ENCODE measurements at regions not wholly inside any gene's neighbourhood (a gene's known extent, or its start where the extent isn't known, plus 50 kb on each side); places are given as distances from the start of the nearest gene placed in this dataset.

GRCh38 chr1:212225871-212226302 lies 59.3 kb upstream of the PPP2R5A start:
- DNase-seq (ENCODE audit: low spot score), result no peak

GRCh38 chr1:212226467-212226866 lies 58.7 kb upstream of the PPP2R5A start:
- DNase-seq (ENCODE audit: low spot score), result no peak

DNA sequence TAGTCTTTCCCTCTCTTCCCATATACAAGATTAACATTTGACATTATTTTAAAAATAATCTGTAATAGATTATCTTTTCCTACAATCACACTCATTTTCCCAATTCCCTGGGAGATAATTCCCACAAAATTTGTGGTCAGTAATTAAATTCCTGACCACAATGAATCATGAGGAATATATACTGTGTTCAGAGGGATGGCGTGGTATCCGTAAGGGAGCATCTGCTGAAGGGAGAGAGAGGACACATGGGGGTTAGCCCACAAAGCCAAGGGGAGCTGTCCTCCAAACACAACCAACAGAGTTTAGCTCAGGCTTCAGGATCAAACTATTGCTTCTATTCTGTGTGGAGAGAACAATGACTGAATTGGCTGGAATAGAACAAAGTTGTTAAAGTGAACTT lies 57.1 kb upstream of the PPP2R5A start:
- no peak for DNase-seq (ENCODE audit: low spot score)

DNA sequence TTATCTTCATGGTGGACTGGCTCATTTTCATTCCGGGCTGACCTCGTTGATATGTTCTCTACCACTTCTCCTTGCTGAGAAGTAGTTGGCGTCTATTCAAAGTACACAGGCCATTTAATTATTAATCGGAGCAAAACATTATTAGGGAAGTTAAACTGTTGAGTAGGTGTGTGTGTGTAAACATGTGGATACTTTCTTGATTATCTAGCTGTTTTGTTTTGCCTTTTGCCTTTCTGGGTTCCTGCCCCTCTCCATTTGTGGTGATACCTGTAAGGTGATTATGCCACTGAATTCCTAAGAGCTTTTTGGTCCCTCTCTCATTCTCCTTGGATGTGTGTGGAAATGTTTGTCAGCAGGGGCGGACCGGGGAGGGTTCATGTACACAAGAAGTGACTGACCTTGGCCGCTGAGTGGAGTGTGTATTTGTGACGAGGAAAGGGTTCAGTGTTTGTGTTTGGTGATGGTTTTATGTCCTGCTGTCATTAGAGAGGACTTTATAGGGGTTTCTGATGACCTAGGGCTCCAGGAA lies 56.6 kb upstream of the PPP2R5A start:
- DNase-seq (ENCODE audit: low spot score), result no peak

- DNase-seq (ENCODE audit: low spot score), result no peak
These were observed 55.6 kb upstream of the PPP2R5A start for GRCh38 chr1:212229654-212230053.

DNA sequence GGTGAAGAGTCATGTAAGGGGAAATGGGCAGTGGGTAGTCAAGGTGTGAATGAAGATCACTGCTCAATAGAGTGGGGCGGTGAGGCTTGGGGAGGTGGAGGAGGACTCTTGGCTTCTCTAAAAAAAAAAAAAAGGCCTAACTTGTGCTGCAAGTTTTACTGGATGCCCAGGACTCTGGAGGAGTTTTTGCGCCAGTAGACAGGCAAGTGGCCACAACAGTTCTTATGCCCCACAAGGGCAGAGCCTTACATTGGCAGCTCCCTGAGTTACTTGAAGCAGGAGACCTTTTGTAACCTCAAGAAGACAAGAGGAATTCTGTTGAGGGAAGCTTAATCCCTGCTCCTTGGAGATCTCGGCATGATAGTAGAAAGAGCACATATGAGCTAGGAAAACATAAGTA lies 54.9 kb upstream of the PPP2R5A start:
- no peak for DNase-seq (ENCODE audit: low spot score)

- no peak for DNase-seq (ENCODE audit: low spot score)
These were observed 53.8 kb upstream of the PPP2R5A start for GRCh38 chr1:212231372-212231771.

DNA sequence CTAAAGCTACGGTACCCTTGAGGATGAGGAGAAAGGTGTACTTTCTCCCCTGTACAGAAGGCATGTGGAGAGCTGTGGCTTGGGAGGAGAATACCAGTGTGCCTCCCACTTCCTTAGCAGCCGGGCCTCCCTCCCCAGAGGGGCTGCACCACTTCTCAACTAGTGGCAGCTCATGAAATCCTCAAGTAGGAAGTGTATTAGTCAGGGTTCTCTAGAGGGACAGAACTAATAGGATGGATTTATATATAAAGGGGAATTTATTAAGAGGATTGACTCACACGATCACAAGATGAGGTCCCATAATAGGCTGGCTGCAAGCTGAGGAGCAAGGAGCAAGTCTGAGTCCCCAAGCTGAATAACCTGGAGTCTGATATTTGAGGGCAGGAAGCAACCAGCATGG lies 53.1 kb upstream of the PPP2R5A start:
- no peak for DNase-seq (ENCODE audit: low spot score)

DNA sequence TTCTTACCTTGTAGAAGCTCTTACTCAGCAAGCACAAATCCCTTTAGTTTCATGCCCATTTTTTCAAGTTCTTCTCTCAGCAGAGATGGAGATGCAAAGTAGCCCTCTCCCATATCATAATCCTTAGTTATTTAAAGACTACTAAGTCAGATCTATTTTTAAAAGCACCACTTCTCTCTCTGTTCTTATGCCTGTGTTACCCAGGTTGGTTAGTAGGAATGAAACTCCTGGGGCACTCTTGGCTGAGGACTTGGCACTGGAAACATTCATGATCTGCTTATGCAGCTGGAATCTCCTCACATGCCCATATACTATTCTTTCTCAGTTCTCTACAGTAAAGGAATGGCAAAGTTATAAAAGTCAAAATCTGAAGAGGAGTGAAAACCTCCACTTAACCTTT lies 51.9 kb upstream of the PPP2R5A start:
- DNase-seq (ENCODE audit: low spot score), result no peak

- DNase-seq (ENCODE audit: low spot score), result peak; percentile 59
These were observed 50.5 kb upstream of the PPP2R5A start for GRCh38 chr1:212234431-212235395.
